GM12878 (cell line): ENCODE measurements at regions not wholly inside any gene's neighbourhood (a gene's known extent, or its start where the extent isn't known, plus 50 kb on each side); places are given as distances from the start of the nearest gene placed in this dataset.

ENCODE experiments used
- ATAC-seq: fragments of 200-7000 bp; cut with Tn5 transposase; 3 replicates; pipeline ENCODE4 v1.9.1; 2020; ENCODE audit warnings: mild to moderate bottlenecking, moderate library complexity
- BruUV-seq: library from RNA; stranded (reverse); fragments of 400-500 nt; replicated peaks from 2 replicates; lab custom pipeline; 2021; lab: Mats Ljungman, UMichigan
- CTCF ChIA-PET: fragments of 300-600 bp; sonication (Branson Sonifier 250); formaldehyde crosslinking; extraction: SDS; loops from one replicate; lab custom pipeline; 2021; ENCODE audit warnings: inconsistent platforms; lab: Yijun Ruan, JAX
- POLR2A ChIA-PET: fragments of 350-600 bp; formaldehyde crosslinking; extraction: SDS; loops from one replicate; lab custom pipeline; 2021; ENCODE audit warnings: inconsistent platforms; lab: Charles Lee
- RAD21 ChIA-PET: fragments of 300-600 bp; sonication (Branson Sonifier 250); formaldehyde crosslinking; loops from one replicate; lab custom pipeline; 2023; ENCODE audit warnings: antibody characterized with exemption; ENCODE audit not compliant: unreplicated experiment; lab: Charles Lee
- SMC1A ChIA-PET: fragments of 300-600 bp; sonication (Branson Sonifier 250); formaldehyde crosslinking; loops from one replicate; lab custom pipeline; 2023; ENCODE audit not compliant: unreplicated experiment, uncharacterized antibody; lab: Charles Lee
- DNase-seq: peaks from one replicate; pipeline ENCODE4 v3.0.0-alpha.2; 2011; ENCODE audit warnings: low read depth, low spot score
- FAIRE-seq: peaks from 3 replicates; lab custom pipeline; 2011; peaks lifted over from hg19 to GRCh38; lab: Jason Lieb, UNC
- H2AFZ ChIP-seq: 2 replicates; pipeline ENCODE4 v1.6.0; 2011; ENCODE audit warnings: low read depth, low read length, control low read depth; ENCODE audit not compliant: control insufficient read depth
- H3K27ac ChIP-seq: 2 replicates; pipeline ENCODE4 v1.5.1; 2011; ENCODE audit warnings: control low read depth; ENCODE audit not compliant: control insufficient read depth, insufficient read depth
- H3K27me3 ChIP-seq, 2 experiments: replicated peaks in 1 of 2; 2 replicates each; pipeline versions ENCODE4 v1.6.0 to v1.6.1; 2011; ENCODE audit warnings: low read length in 1 of 2; ENCODE audit not compliant: control insufficient read depth in 2 of 2, insufficient read depth in 2 of 2
- H3K36me3 ChIP-seq, 2 experiments: 2 replicates each; pipeline ENCODE4 v1.5.1; 2011; ENCODE audit warnings: low read length in 1 of 2; ENCODE audit not compliant: control insufficient read depth in 2 of 2, insufficient read depth in 2 of 2
- H3K4me1 ChIP-seq: 2 replicates; pipeline ENCODE4 v1.6.1; 2011; ENCODE audit warnings: mild to moderate bottlenecking, low read length, moderate library complexity, mixed read lengths; ENCODE audit not compliant: control insufficient read depth, insufficient read depth
- H3K4me2 ChIP-seq: 2 replicates; pipeline ENCODE4 v1.6.0; 2011; ENCODE audit warnings: control low read depth; ENCODE audit not compliant: control insufficient read depth, insufficient read depth
- H3K4me3 ChIP-seq: fragments of 200-600 bp; sonication (generic); 2 replicates; pipeline ENCODE4 v1.5.1; 2016
- H3K79me2 ChIP-seq: 2 replicates; pipeline ENCODE4 v1.6.0; 2011; ENCODE audit warnings: low read length; ENCODE audit not compliant: control insufficient read depth, insufficient read depth
- H3K9ac ChIP-seq: 2 replicates; pipeline ENCODE4 v1.8.0; 2011; ENCODE audit warnings: low read length, control low read depth, mixed read lengths; ENCODE audit not compliant: control insufficient read depth, insufficient read depth
- H3K9me3 ChIP-seq: replicated peaks from 3 replicates; pipeline ENCODE4 v1.5.1; 2011; ENCODE audit warnings: mild to moderate bottlenecking, low read length; ENCODE audit not compliant: control insufficient read depth, insufficient read depth
- H4K20me1 ChIP-seq: 2 replicates; pipeline ENCODE4 v1.6.0; 2011; ENCODE audit not compliant: control insufficient read depth, insufficient read depth
- BHLHE40 ChIP-seq, 2 experiments: fragments of 450-650 bp in 1 of 2; IDR thresholded peaks; 2 replicates each; pipeline ENCODE4 v1.6.1; 2011 to 2017; ENCODE audit warnings: low read depth in 2 of 2, borderline replicate concordance in 1 of 2, improper control_type of control experiment in 1 of 2, low read length in 1 of 2, mild to moderate bottlenecking in 1 of 2
- CREM ChIP-seq: IDR thresholded peaks from 2 replicates; pipeline ENCODE4 v1.6.1; 2014; ENCODE audit warnings: antibody characterized with exemption, low read depth
- CTCF ChIP-seq, 3 experiments: IDR thresholded peaks in 2 of 3; conservative IDR thresholded peaks in 1 of 3; 2 replicates each; pipeline ENCODE4 v1.5.1; 2011; ENCODE audit warnings: low read depth in 3 of 3, low read length in 3 of 3, mild to moderate bottlenecking in 3 of 3, control low read depth in 2 of 3, moderate library complexity in 2 of 3, inconsistent platforms in 1 of 3, mixed read lengths in 1 of 3; ENCODE audit not compliant: control insufficient read depth in 2 of 3, insufficient read depth in 1 of 3; ENCODE audit errors: extremely low read depth in 1 of 3
- E2F4 ChIP-seq: IDR thresholded peaks from 2 replicates; pipeline ENCODE4 v1.6.1; 2012; ENCODE audit warnings: low read depth, low read length, improper control_type of control experiment
- EGR1 ChIP-seq, 2 experiments: IDR thresholded peaks; 1 replicate in 1 of 2; 2 replicates in 1 of 2; pipeline ENCODE4 v1.6.1; 2011 to 2012; ENCODE audit warnings: low read depth in 2 of 2, low read length in 2 of 2, borderline replicate concordance in 1 of 2, mild to moderate bottlenecking in 1 of 2, moderate library complexity in 1 of 2
- ETV6 ChIP-seq, 2 experiments: fragments of 450-650 bp in 1 of 2; IDR thresholded peaks in 1 of 2; conservative IDR thresholded peaks in 1 of 2; 2 replicates each; pipeline ENCODE4 v1.6.1; 2014; ENCODE audit warnings: antibody characterized with exemption in 1 of 2, borderline replicate concordance in 1 of 2, low read depth in 1 of 2, mild to moderate bottlenecking in 1 of 2, moderate library complexity in 1 of 2
- HDAC6 ChIP-seq: fragments of 200-600 bp; sonication (generic); IDR thresholded peaks from one replicate; pipeline ENCODE4 v1.8.0; 2017; ENCODE audit warnings: antibody characterized with exemption; ENCODE audit not compliant: unreplicated experiment
- JUNB ChIP-seq: IDR thresholded peaks from 2 replicates; pipeline ENCODE4 v1.6.1; 2016; ENCODE audit warnings: antibody characterized with exemption, mild to moderate bottlenecking
- LARP7 ChIP-seq: fragments of 450-650 bp; IDR thresholded peaks from 2 replicates; pipeline ENCODE4 v1.6.1; 2017; ENCODE audit warnings: mild to moderate bottlenecking
- MEF2A ChIP-seq: IDR thresholded peaks from 2 replicates; pipeline ENCODE4 v1.6.1; 2011; ENCODE audit warnings: low read depth, mild to moderate bottlenecking, low read length, moderate library complexity; ENCODE audit not compliant: insufficient read depth
- MTA3 ChIP-seq: IDR thresholded peaks from 2 replicates; pipeline ENCODE4 v1.6.1; 2012; ENCODE audit warnings: low read length, inconsistent platforms, borderline replicate concordance
- NR2F1 ChIP-seq: fragments of 450-650 bp; conservative IDR thresholded peaks from 2 replicates; pipeline ENCODE4 v1.6.1; 2017; ENCODE audit warnings: mild to moderate bottlenecking
- POLR2A ChIP-seq: IDR thresholded peaks from 2 replicates; pipeline ENCODE4 v1.6.1; 2011; ENCODE audit warnings: low read depth, mild to moderate bottlenecking, low read length
- RAD21 ChIP-seq: IDR thresholded peaks from 2 replicates; pipeline ENCODE4 v1.6.1; 2011; ENCODE audit warnings: mild to moderate bottlenecking, low read depth, low read length, moderate library complexity; ENCODE audit not compliant: insufficient read depth
- SIN3A ChIP-seq: IDR thresholded peaks from 2 replicates; pipeline ENCODE4 v1.6.1; 2012; ENCODE audit warnings: low read depth, low read length, improper control_type of control experiment
- SMARCA5 ChIP-seq: fragments of 450-650 bp; IDR thresholded peaks from 2 replicates; pipeline ENCODE4 v1.6.1; 2017; ENCODE audit warnings: mild to moderate bottlenecking
- SMC3 ChIP-seq: IDR thresholded peaks from 2 replicates; pipeline ENCODE4 v1.6.1; 2011; ENCODE audit warnings: low read length, improper control_type of control experiment, borderline replicate concordance
- TCF12 ChIP-seq: IDR thresholded peaks from 2 replicates; pipeline ENCODE4 v1.6.1; 2011; ENCODE audit warnings: low read depth, mild to moderate bottlenecking, low read length
- TCF3 ChIP-seq: IDR thresholded peaks from 2 replicates; pipeline ENCODE4 v1.6.1; 2012; ENCODE audit warnings: low read depth, mild to moderate bottlenecking, low read length, borderline replicate concordance; ENCODE audit not compliant: insufficient read depth
- YY1 ChIP-seq: IDR thresholded peaks from 2 replicates; pipeline ENCODE4 v1.6.1; 2011; ENCODE audit warnings: low read depth, mild to moderate bottlenecking, low read length
- ZBED1 ChIP-seq: IDR thresholded peaks from 2 replicates; pipeline ENCODE4 v1.6.1; 2016; ENCODE audit warnings: borderline replicate concordance
- WGBS: methylation state at CpG from one replicate; pipeline ENCODE4 v1.1.6; 2016; ENCODE audit warnings: low lambda C conversion rate; ENCODE audit not compliant: insufficient replicate concordance, insufficient coverage; ENCODE audit errors: missing lambda C conversion rate; 5-methylcytosine and 5-hydroxymethylcytosine counted together
- in situ Hi-C: fragments of 300-500 bp; cut with MboI; formaldehyde crosslinking; loops from 9 replicates; pipeline ENCODE4 v1.14.3; 2018; ENCODE audit warnings: mixed read lengths
- intact Hi-C: fragments of 100-400 bp; cut with micrococcal nuclease; formaldehyde crosslinking; loops from one replicate; pipeline ENCODE4 v1.14.2; 2022; ENCODE audit not compliant: unreplicated experiment

GRCh38 chr14:106605548-106606448, 1079.4 kb downstream of the TMEM121 start:
- Histone ChIP-seq H4K20me1 (no peaks in the 10 kb centered on the region), H3K27me3 (peaks cover 0 to 3% of the 10 kb centered on the region in 2 experiments; a peak in 1 of 4 replicates), H2AFZ (no peak overlapping the region), H3K79me2 (no peaks in the 10 kb centered on the region), H3K4me1 (no peaks in the 10 kb centered on the region), H3K27ac (no peak overlapping the region), H3K36me3 (no peaks in the 10 kb centered on the region), H3K4me2 (no peak overlapping the region), H3K4me3 (no peak overlapping the region), H3K9ac (no peak overlapping the region), H3K9me3 (no peaks in the 10 kb centered on the region)
- in situ Hi-C loops (no loop called here), intact Hi-C loops (no loop called here)
- ChIA-PET RAD21 (interaction anchor here (1.4 kb wide), 1 partner anchor 13 kb away, joined by 3 read pairs; no protein-coding TSS in a partner anchor), POLR2A (no interaction called here), SMC1A (interaction anchor here (1.0 to 1.8 kb wide), 2 partner anchors 12 kb away, joined by 3 to 7 read pairs; no protein-coding TSS in a partner anchor), CTCF (interaction anchor here (0.9 to 6.0 kb wide), 14 partner anchors 9 to 188 kb away, joined by 3 to 65 read pairs (median 8); no protein-coding TSS in a partner anchor)
- FAIRE-seq (peak; percentile 23), DNase-seq (peak; percentile 21), ATAC-seq (peak; percentile 100)
- WGBS, result 8% methylated on average over 27 of the region's 27 CpGs
- TF ChIP-seq LARP7, result no peak
- TF ChIP-seq POLR2A, result no peak
- TF ChIP-seq RAD21, result peak; percentile 55
- no peak for TF ChIP-seq JUNB
- peak; percentile 16; the same call in 1 of the 2 replicates for TF ChIP-seq SMC3
- TF ChIP-seq TCF3, result peak; percentile 83
- TF ChIP-seq SMARCA5, result no peak
- no peak for TF ChIP-seq HDAC6
- TF ChIP-seq YY1, result 0 out of 2 replicates have a peak, but pooled peaks have one; percentile 47
- TF ChIP-seq CREM, result no peak
- TF ChIP-seq BHLHE40 (IDR thresholded peaks at IDR 0.05; ENCODE audit: borderline replicate concordance in 1 of 2, low read depth in 2 of 2, low read length in 1 of 2), result peak in 1 of 2 experiments; percentile 38; a peak in 1 of 4 replicates
- peak; percentile 41; the same call in 1 of the 2 replicates for TF ChIP-seq NR2F1
- no peak for TF ChIP-seq E2F4
- no peak for TF ChIP-seq SIN3A
- TF ChIP-seq ETV6 (conservative IDR thresholded peaks at IDR 0.05 in 1 of 2, IDR thresholded peaks at IDR 0.05 in 1 of 2; ENCODE audit: borderline replicate concordance in 1 of 2, low read depth in 1 of 2), result no peak
- no peak for TF ChIP-seq ZBED1
- TF ChIP-seq TCF12, result peak; percentile 79; the same call in 1 of the 2 replicates
- TF ChIP-seq MTA3, result no peak
- no peak for TF ChIP-seq MEF2A
- peak in 1 of 2 experiments; percentile 68; a peak in 1 of 3 replicates for TF ChIP-seq EGR1 (IDR thresholded peaks at IDR 0.05; ENCODE audit: borderline replicate concordance in 1 of 2, low read depth in 2 of 2, low read length in 2 of 2)
- peak; percentile 69 to 91 (median 85) for TF ChIP-seq CTCF (IDR thresholded peaks at IDR 0.05 in 2 of 3, conservative IDR thresholded peaks at IDR 0.05 in 1 of 3; ENCODE audit: control insufficient read depth in 2 of 3, extremely low read depth in 1 of 3, insufficient read depth in 1 of 3, low read depth in 3 of 3, low read length in 3 of 3)
- BruUV-seq, result no TSS peak
